HL-60 (cell line): ENCODE measurements at regions not wholly inside any gene's neighbourhood (a gene's known extent, or its start where the extent isn't known, plus 50 kb on each side); places are given as distances from the start of the nearest gene placed in this dataset.

ENCODE experiments used
- DNase-seq, 2 experiments: peaks; one replicate each; pipeline ENCODE4 v3.0.0-alpha.2; 2010 to 2020; ENCODE audit warnings: low read depth in 1 of 2, low spot score in 1 of 2
- H3K27ac ChIP-seq: fragments of 250-450 bp; sonication (Bioruptor Pico); replicated peaks from 2 replicates; pipeline ENCODE4 v1.5.1; 2020; ENCODE audit warnings: mild to moderate bottlenecking, moderate library complexity
- H3K27me3 ChIP-seq: fragments of 250-450 bp; sonication (Bioruptor Pico); 2 replicates; pipeline ENCODE4 v1.5.1; 2021; ENCODE audit warnings: mild to moderate bottlenecking, moderate library complexity; ENCODE audit not compliant: insufficient read depth, poor library complexity, severe bottlenecking
- H3K4me3 ChIP-seq: replicated peaks from 2 replicates; pipeline ENCODE4 v1.5.1; 2011; ENCODE audit warnings: mild to moderate bottlenecking, control low read depth, low read length; ENCODE audit not compliant: insufficient read depth
- GABPA ChIP-seq: IDR thresholded peaks from 2 replicates; pipeline ENCODE4 v1.6.1; 2012; ENCODE audit warnings: low read depth
- POLR2AphosphoS5 ChIP-seq: IDR thresholded peaks from 2 replicates; pipeline ENCODE4 v1.6.1; 2012; ENCODE audit warnings: low read depth
- REST ChIP-seq: IDR thresholded peaks from 2 replicates; pipeline ENCODE4 v1.6.1; 2012; ENCODE audit warnings: low read depth; ENCODE audit not compliant: insufficient replicate concordance
- SPI1 ChIP-seq: IDR thresholded peaks from 2 replicates; pipeline ENCODE4 v1.6.1; 2012; ENCODE audit warnings: low read depth, mild to moderate bottlenecking, borderline replicate concordance
- TF ChIP-seq, protein P1 (sequence below): IDR thresholded peaks from one replicate; pipeline ENCODE4 v1.5.1; 2011; ENCODE audit warnings: low read length, control low read depth, inconsistent platforms; ENCODE audit not compliant: insufficient read depth

DNA sequence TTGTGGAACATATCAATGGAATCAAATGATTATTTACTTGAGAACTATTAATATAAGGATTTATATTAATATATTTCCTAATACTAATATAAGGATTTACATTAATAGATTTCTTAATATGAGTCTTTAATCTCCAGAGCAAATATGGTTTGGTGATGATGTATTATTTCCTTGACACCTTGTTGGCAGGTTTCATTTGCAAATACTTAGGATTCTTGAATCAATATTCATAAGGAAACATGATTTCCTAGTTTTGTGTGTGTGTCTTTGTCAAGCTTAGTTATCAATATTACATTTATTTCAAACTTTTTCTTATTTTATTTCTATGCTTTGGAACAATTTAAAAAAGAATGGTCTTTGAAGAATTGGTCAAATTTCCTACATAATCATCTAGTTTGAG is 138.5 kb downstream of the RAB38 start:
- DNase-seq, result no peak
- H3K27me3 ChIP-seq, result peaks cover 3% of the 10 kb centered on the region
- TF ChIP-seq REST (no peak), POLR2AphosphoS5 (no peak), SPI1 (no peak), GABPA (no peak)
- TF ChIP-seq, protein P1, sequence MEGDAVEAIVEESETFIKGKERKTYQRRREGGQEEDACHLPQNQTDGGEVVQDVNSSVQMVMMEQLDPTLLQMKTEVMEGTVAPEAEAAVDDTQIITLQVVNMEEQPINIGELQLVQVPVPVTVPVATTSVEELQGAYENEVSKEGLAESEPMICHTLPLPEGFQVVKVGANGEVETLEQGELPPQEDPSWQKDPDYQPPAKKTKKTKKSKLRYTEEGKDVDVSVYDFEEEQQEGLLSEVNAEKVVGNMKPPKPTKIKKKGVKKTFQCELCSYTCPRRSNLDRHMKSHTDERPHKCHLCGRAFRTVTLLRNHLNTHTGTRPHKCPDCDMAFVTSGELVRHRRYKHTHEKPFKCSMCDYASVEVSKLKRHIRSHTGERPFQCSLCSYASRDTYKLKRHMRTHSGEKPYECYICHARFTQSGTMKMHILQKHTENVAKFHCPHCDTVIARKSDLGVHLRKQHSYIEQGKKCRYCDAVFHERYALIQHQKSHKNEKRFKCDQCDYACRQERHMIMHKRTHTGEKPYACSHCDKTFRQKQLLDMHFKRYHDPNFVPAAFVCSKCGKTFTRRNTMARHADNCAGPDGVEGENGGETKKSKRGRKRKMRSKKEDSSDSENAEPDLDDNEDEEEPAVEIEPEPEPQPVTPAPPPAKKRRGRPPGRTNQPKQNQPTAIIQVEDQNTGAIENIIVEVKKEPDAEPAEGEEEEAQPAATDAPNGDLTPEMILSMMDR, result no peak
- no peak overlapping the region for H3K4me3 ChIP-seq
- H3K27ac ChIP-seq, result no peak overlapping the region

DNA sequence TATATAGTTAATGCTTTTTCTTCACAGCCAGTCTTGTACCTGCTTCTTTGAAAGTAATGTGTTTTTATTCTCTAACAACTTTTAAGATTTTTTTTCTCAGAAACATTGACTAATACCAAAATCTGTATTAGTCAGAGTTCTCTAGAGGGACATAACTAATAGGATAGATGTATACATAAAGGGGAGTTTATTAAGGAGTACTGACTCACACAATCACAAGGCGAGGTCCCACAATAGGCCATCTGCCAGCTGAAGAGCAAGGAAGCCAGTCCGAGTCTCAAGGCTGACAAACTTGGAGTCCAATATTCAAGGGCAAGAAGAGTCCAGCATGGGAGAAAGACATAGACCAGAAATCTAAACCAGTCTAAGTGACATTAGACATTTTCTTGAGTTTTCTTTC is 140.0 kb downstream of the RAB38 start:
- no peak overlapping the region for H3K4me3 ChIP-seq
- TF ChIP-seq, protein P1, result no peak
- TF ChIP-seq GABPA (no peak), SPI1 (no peak), POLR2AphosphoS5 (no peak), REST (no peak)
- no peaks in the 10 kb centered on the region for H3K27me3 ChIP-seq
- DNase-seq, result no peak
- H3K27ac ChIP-seq, result no peak overlapping the region

GRCh38 chr11:88017666-88018065 is 157.6 kb downstream of the RAB38 start:
- H3K27ac ChIP-seq, result no peak overlapping the region
- no peaks in the 10 kb centered on the region for H3K27me3 ChIP-seq
- no peak for TF ChIP-seq POLR2AphosphoS5
- TF ChIP-seq, protein P1, result no peak
- TF ChIP-seq REST, result no peak
- no peak for TF ChIP-seq GABPA
- TF ChIP-seq SPI1, result no peak
- no peak overlapping the region for H3K4me3 ChIP-seq
- no peak for DNase-seq
